ENCODE measurements at regions not wholly inside any gene's neighbourhood (a gene's known extent, or its start where the extent isn't known, plus 50 kb on each side); places are given as distances from the start of the nearest gene placed in this dataset.

- no peak for DNase-seq (ENCODE audit: low read depth)
- TF ChIP-seq CTCF (conservative IDR thresholded peaks at IDR 0.05; ENCODE audit: low read depth, low read length), result no peak
- H3K4me3 ChIP-seq (ENCODE audit: low read depth, low read length), result no peak overlapping the region
Measured at GRCh38 chr15:69693059-69693458, 240.4 kb downstream of the RPLP1 start.

- no peak for TF ChIP-seq CTCF (conservative IDR thresholded peaks at IDR 0.05; ENCODE audit: low read depth, low read length)
- no peak overlapping the region for H3K4me3 ChIP-seq (ENCODE audit: low read depth, low read length)
- no peak for DNase-seq (ENCODE audit: low read depth)
Measured at GRCh38 chr15:69696946-69697345, 244.3 kb downstream of the RPLP1 start.

- no peak overlapping the region for H3K4me3 ChIP-seq (ENCODE audit: low read depth, low read length)
- no peak for TF ChIP-seq CTCF (conservative IDR thresholded peaks at IDR 0.05; ENCODE audit: low read depth, low read length)
- no peak for DNase-seq (ENCODE audit: low read depth)
Measured at GRCh38 chr15:69697916-69698315, 245.3 kb downstream of the RPLP1 start.

- TF ChIP-seq CTCF (conservative IDR thresholded peaks at IDR 0.05; ENCODE audit: low read depth, low read length), result no peak
- H3K4me3 ChIP-seq (ENCODE audit: low read depth, low read length), result no peak overlapping the region
- DNase-seq (ENCODE audit: low read depth), result no peak
Measured at GRCh38 chr15:69699096-69699495, 246.5 kb downstream of the RPLP1 start.

- TF ChIP-seq CTCF (conservative IDR thresholded peaks at IDR 0.05; ENCODE audit: low read depth, low read length), result no peak
- H3K4me3 ChIP-seq (ENCODE audit: low read depth, low read length), result no peak overlapping the region
- DNase-seq (ENCODE audit: low read depth), result no peak
Measured at GRCh38 chr15:69700380-69700779, 247.8 kb downstream of the RPLP1 start.

- no peak for TF ChIP-seq CTCF (conservative IDR thresholded peaks at IDR 0.05; ENCODE audit: low read depth, low read length)
- no peak for DNase-seq (ENCODE audit: low read depth)
- H3K4me3 ChIP-seq (ENCODE audit: low read depth, low read length), result no peak overlapping the region
Measured at GRCh38 chr15:69701198-69701597, 248.6 kb downstream of the RPLP1 start.

GRCh38 chr15:69703532-69704187 lies 251.0 kb downstream of the RPLP1 start:
- DNase-seq (ENCODE audit: low read depth), result peak; percentile 19
- H3K4me3 ChIP-seq (ENCODE audit: low read depth, low read length), result no peak overlapping the region
- no peak for TF ChIP-seq CTCF (conservative IDR thresholded peaks at IDR 0.05; ENCODE audit: low read depth, low read length)

Data from epithelial cell of proximal tubule (primary cell).